ENCODE measurements at regions not wholly inside any gene's neighbourhood (a gene's known extent, or its start where the extent isn't known, plus 50 kb on each side); places are given as distances from the start of the nearest gene placed in this dataset.

DNA sequence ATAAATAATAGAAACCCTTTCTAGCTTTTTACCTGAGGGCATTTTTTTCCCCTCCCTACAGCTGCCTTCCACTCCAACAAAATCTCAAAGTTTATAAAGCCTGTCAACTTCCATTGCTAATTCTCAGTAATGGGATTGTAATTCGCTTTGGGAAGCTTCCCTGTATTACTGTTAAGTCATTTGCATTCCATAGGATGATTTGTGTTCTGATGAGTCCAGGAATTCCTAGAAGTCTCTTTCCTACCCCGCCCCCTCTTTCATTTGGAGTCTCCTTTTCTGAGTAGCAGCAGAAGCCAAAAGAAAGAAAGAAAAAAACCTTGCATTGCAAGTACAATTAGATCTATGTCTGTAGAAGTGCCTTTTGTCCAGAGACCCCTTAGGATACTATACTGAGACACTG lies 1033.3 kb downstream of the IGSF11 start:
- DNase-seq (ENCODE audit: low read depth), result no peak
- no peak overlapping the region for H3K4me3 ChIP-seq (ENCODE audit: control insufficient read depth, low read depth, low read length)
- TF ChIP-seq, protein P1, sequence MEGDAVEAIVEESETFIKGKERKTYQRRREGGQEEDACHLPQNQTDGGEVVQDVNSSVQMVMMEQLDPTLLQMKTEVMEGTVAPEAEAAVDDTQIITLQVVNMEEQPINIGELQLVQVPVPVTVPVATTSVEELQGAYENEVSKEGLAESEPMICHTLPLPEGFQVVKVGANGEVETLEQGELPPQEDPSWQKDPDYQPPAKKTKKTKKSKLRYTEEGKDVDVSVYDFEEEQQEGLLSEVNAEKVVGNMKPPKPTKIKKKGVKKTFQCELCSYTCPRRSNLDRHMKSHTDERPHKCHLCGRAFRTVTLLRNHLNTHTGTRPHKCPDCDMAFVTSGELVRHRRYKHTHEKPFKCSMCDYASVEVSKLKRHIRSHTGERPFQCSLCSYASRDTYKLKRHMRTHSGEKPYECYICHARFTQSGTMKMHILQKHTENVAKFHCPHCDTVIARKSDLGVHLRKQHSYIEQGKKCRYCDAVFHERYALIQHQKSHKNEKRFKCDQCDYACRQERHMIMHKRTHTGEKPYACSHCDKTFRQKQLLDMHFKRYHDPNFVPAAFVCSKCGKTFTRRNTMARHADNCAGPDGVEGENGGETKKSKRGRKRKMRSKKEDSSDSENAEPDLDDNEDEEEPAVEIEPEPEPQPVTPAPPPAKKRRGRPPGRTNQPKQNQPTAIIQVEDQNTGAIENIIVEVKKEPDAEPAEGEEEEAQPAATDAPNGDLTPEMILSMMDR (IDR thresholded peaks at IDR 0.05; ENCODE audit: control insufficient read depth, insufficient read depth, low read depth, low read length, missing control alignments), result no peak

- TF ChIP-seq, protein P1 (IDR thresholded peaks at IDR 0.05; ENCODE audit: control insufficient read depth, insufficient read depth, low read depth, low read length, missing control alignments), result no peak
- no peak overlapping the region for H3K4me3 ChIP-seq (ENCODE audit: control insufficient read depth, low read depth, low read length)
- DNase-seq (ENCODE audit: low read depth), result no peak
Observed at GRCh38 chr3:118011910-118012309, 1022.7 kb downstream of the IGSF11 start.

DNA sequence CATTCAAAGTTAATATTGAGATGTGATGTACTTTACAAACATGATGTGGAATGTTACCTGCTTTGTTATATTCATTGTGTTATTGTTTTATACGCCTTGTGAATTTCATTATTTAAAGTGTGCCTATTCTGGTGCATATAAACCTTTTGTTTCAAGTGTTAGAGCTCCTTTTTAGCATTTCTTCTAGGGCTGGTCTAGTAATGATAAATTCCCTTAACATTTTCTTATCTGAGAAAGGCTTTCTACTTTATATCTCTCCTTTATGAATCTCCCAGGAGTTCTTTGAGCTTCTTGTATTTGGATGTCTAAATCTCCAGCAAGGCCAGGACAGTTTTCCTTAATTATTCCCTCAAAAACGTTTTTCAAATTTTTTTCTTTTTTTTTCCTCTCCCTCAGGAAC lies 1005.6 kb downstream of the IGSF11 start:
- H3K4me3 ChIP-seq (ENCODE audit: control insufficient read depth, low read depth, low read length), result no peak overlapping the region
- TF ChIP-seq, protein P1 (IDR thresholded peaks at IDR 0.05; ENCODE audit: control insufficient read depth, insufficient read depth, low read depth, low read length, missing control alignments), result no peak
- no peak for DNase-seq (ENCODE audit: low read depth)

- TF ChIP-seq, protein P1 (IDR thresholded peaks at IDR 0.05; ENCODE audit: control insufficient read depth, insufficient read depth, low read depth, low read length, missing control alignments), result no peak
- no peak overlapping the region for H3K4me3 ChIP-seq (ENCODE audit: control insufficient read depth, low read depth, low read length)
- no peak for DNase-seq (ENCODE audit: low read depth)
Observed at GRCh38 chr3:118036215-118036614, 998.4 kb downstream of the IGSF11 start.

DNA sequence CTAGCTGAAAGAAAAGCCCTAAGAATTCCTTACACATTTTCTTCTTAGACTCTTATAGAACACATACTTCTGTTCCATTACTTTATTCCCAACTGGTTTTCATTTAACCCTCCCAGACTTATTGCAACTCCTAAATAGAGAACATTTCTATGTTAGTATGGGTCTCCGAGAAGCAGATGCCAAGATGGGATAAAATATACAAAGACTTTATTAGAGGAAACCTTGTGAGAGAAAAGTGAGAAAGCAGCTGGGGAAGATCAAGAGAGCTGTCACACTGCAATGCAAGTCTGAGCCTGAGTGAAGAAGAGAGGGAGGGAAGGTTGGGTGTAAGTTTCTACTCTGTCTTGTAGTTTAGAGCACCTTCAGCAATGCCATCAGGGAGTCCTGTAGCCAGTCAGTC lies 979.3 kb downstream of the IGSF11 start:
- no peak overlapping the region for H3K4me3 ChIP-seq (ENCODE audit: control insufficient read depth, low read depth, low read length)
- TF ChIP-seq, protein P1 (IDR thresholded peaks at IDR 0.05; ENCODE audit: control insufficient read depth, insufficient read depth, low read depth, low read length, missing control alignments), result no peak
- no peak for DNase-seq (ENCODE audit: low read depth)

- DNase-seq (ENCODE audit: low read depth), result no peak
- H3K4me3 ChIP-seq (ENCODE audit: control insufficient read depth, low read depth, low read length), result no peak overlapping the region
- TF ChIP-seq, protein P1 (IDR thresholded peaks at IDR 0.05; ENCODE audit: control insufficient read depth, insufficient read depth, low read depth, low read length, missing control alignments), result no peak
Observed at GRCh38 chr3:118057086-118057485, 977.6 kb downstream of the IGSF11 start.

- TF ChIP-seq, protein P1 (IDR thresholded peaks at IDR 0.05; ENCODE audit: control insufficient read depth, insufficient read depth, low read depth, low read length, missing control alignments), result no peak
- no peak for DNase-seq (ENCODE audit: low read depth)
- no peak overlapping the region for H3K4me3 ChIP-seq (ENCODE audit: control insufficient read depth, low read depth, low read length)
Observed at GRCh38 chr3:118059096-118059495, 975.5 kb downstream of the IGSF11 start.
